ENCODE measurements at regions not wholly inside any gene's neighbourhood (a gene's known extent, or its start where the extent isn't known, plus 50 kb on each side); places are given as distances from the start of the nearest gene placed in this dataset.
"Not testable (repeated sequence)": the region's sequence is repeated elsewhere in the genome, so short reads cannot be mapped to it uniquely, and the experiment has no call there.

- not testable (repeated sequence) for DNase-seq (ENCODE audit: low spot score)
These were observed 50.3 kb downstream of the TLCD4 start for GRCh38 chr1:95167503-95167902.

GRCh38 chr1:95168028-95168427 is 50.9 kb downstream of the TLCD4 start:
- peak; percentile 39 for DNase-seq (ENCODE audit: low spot score)

GRCh38 chr1:95168761-95169351 is 51.7 kb downstream of the TLCD4 start:
- DNase-seq (ENCODE audit: low spot score): peak; percentile 77

- DNase-seq (ENCODE audit: low spot score): peak; percentile 97
These were observed 52.4 kb downstream of the TLCD4 start for GRCh38 chr1:95169548-95169947.

- no peak for DNase-seq (ENCODE audit: low spot score)
These were observed 54.4 kb downstream of the TLCD4 start for GRCh38 chr1:95171270-95172245.

GRCh38 chr1:95176861-95177260 is 57.1 kb upstream of the RWDD3 start:
- DNase-seq (ENCODE audit: low spot score): no peak

GRCh38 chr1:95179205-95179986 is 54.6 kb upstream of the RWDD3 start:
- peak; percentile 97 for DNase-seq (ENCODE audit: low spot score)

GRCh38 chr1:95180371-95180770 is 53.6 kb upstream of the RWDD3 start:
- DNase-seq (ENCODE audit: low spot score): peak; percentile 61

- peak; percentile 38 for DNase-seq (ENCODE audit: low spot score)
These were observed 52.9 kb upstream of the RWDD3 start for GRCh38 chr1:95181096-95181495.

- no peak for DNase-seq (ENCODE audit: low spot score)
These were observed 50.1 kb upstream of the RWDD3 start for GRCh38 chr1:95183952-95184351.

All from hematopoietic multipotent progenitor cell treated with erythropoietin and hydrocortisone succinate and interleukin-3 and kit ligand, for 15 days (in vitro differentiated cells).